GM12878 (cell line): ENCODE measurements at regions not wholly inside any gene's neighbourhood (a gene's known extent, or its start where the extent isn't known, plus 50 kb on each side); places are given as distances from the start of the nearest gene placed in this dataset.

ENCODE experiments used
- ATAC-seq: fragments of 200-7000 bp; cut with Tn5 transposase; 3 replicates; pipeline ENCODE4 v1.9.1; 2020; ENCODE audit warnings: mild to moderate bottlenecking, moderate library complexity
- BruUV-seq: library from RNA; stranded (reverse); fragments of 400-500 nt; replicated peaks from 2 replicates; lab custom pipeline; 2021; lab: Mats Ljungman, UMichigan
- CTCF ChIA-PET: fragments of 300-600 bp; sonication (Branson Sonifier 250); formaldehyde crosslinking; extraction: SDS; loops from one replicate; lab custom pipeline; 2021; ENCODE audit warnings: inconsistent platforms; lab: Yijun Ruan, JAX
- POLR2A ChIA-PET: fragments of 350-600 bp; formaldehyde crosslinking; extraction: SDS; loops from one replicate; lab custom pipeline; 2021; ENCODE audit warnings: inconsistent platforms; lab: Charles Lee
- RAD21 ChIA-PET: fragments of 300-600 bp; sonication (Branson Sonifier 250); formaldehyde crosslinking; loops from one replicate; lab custom pipeline; 2023; ENCODE audit warnings: antibody characterized with exemption; ENCODE audit not compliant: unreplicated experiment; lab: Charles Lee
- SMC1A ChIA-PET: fragments of 300-600 bp; sonication (Branson Sonifier 250); formaldehyde crosslinking; loops from one replicate; lab custom pipeline; 2023; ENCODE audit not compliant: unreplicated experiment, uncharacterized antibody; lab: Charles Lee
- DNase-seq: peaks from one replicate; pipeline ENCODE4 v3.0.0-alpha.2; 2011; ENCODE audit warnings: low read depth, low spot score
- FAIRE-seq: peaks from 3 replicates; lab custom pipeline; 2011; peaks lifted over from hg19 to GRCh38; lab: Jason Lieb, UNC
- H2AFZ ChIP-seq: 2 replicates; pipeline ENCODE4 v1.6.0; 2011; ENCODE audit warnings: low read depth, low read length, control low read depth; ENCODE audit not compliant: control insufficient read depth
- H3K27ac ChIP-seq: 2 replicates; pipeline ENCODE4 v1.5.1; 2011; ENCODE audit warnings: control low read depth; ENCODE audit not compliant: control insufficient read depth, insufficient read depth
- H3K27me3 ChIP-seq, 2 experiments: replicated peaks in 1 of 2; 2 replicates each; pipeline versions ENCODE4 v1.6.0 to v1.6.1; 2011; ENCODE audit warnings: low read length in 1 of 2; ENCODE audit not compliant: control insufficient read depth in 2 of 2, insufficient read depth in 2 of 2
- H3K36me3 ChIP-seq, 2 experiments: 2 replicates each; pipeline ENCODE4 v1.5.1; 2011; ENCODE audit warnings: low read length in 1 of 2; ENCODE audit not compliant: control insufficient read depth in 2 of 2, insufficient read depth in 2 of 2
- H3K4me1 ChIP-seq: 2 replicates; pipeline ENCODE4 v1.6.1; 2011; ENCODE audit warnings: mild to moderate bottlenecking, low read length, moderate library complexity, mixed read lengths; ENCODE audit not compliant: control insufficient read depth, insufficient read depth
- H3K4me2 ChIP-seq: 2 replicates; pipeline ENCODE4 v1.6.0; 2011; ENCODE audit warnings: control low read depth; ENCODE audit not compliant: control insufficient read depth, insufficient read depth
- H3K4me3 ChIP-seq: fragments of 200-600 bp; sonication (generic); 2 replicates; pipeline ENCODE4 v1.5.1; 2016
- H3K79me2 ChIP-seq: 2 replicates; pipeline ENCODE4 v1.6.0; 2011; ENCODE audit warnings: low read length; ENCODE audit not compliant: control insufficient read depth, insufficient read depth
- H3K9ac ChIP-seq: 2 replicates; pipeline ENCODE4 v1.8.0; 2011; ENCODE audit warnings: low read length, control low read depth, mixed read lengths; ENCODE audit not compliant: control insufficient read depth, insufficient read depth
- H3K9me3 ChIP-seq: replicated peaks from 3 replicates; pipeline ENCODE4 v1.5.1; 2011; ENCODE audit warnings: mild to moderate bottlenecking, low read length; ENCODE audit not compliant: control insufficient read depth, insufficient read depth
- H4K20me1 ChIP-seq: 2 replicates; pipeline ENCODE4 v1.6.0; 2011; ENCODE audit not compliant: control insufficient read depth, insufficient read depth
- CBX5 ChIP-seq: sonication (generic); IDR thresholded peaks from 2 replicates; pipeline ENCODE4 v1.6.1; 2016; ENCODE audit warnings: low read depth, moderate library complexity, mild to moderate bottlenecking, inconsistent platforms
- EP300 ChIP-seq, 2 experiments: fragments of 150-350 bp in 1 of 2; IDR thresholded peaks; 2 replicates each; pipeline ENCODE4 v1.6.1; 2011 to 2012; ENCODE audit warnings: low read depth in 2 of 2, low read length in 2 of 2, borderline replicate concordance in 1 of 2, improper control_type of control experiment in 1 of 2, inconsistent platforms in 1 of 2; ENCODE audit not compliant: control insufficient read depth in 1 of 2
- NR2C1 ChIP-seq: fragments of 450-650 bp; IDR thresholded peaks from 2 replicates; pipeline ENCODE4 v1.6.1; 2017; ENCODE audit warnings: antibody characterized with exemption, mild to moderate bottlenecking, moderate library complexity
- RELA ChIP-seq: fragments of 450-650 bp; IDR thresholded peaks from 2 replicates; pipeline ENCODE4 v1.8.0; 2014; ENCODE audit warnings: borderline replicate concordance; ENCODE audit not compliant: partially characterized antibody
- TCF3 ChIP-seq: IDR thresholded peaks from 2 replicates; pipeline ENCODE4 v1.6.1; 2012; ENCODE audit warnings: low read depth, mild to moderate bottlenecking, low read length, borderline replicate concordance; ENCODE audit not compliant: insufficient read depth
- WGBS: methylation state at CpG from one replicate; pipeline ENCODE4 v1.1.6; 2016; ENCODE audit warnings: low lambda C conversion rate; ENCODE audit not compliant: insufficient replicate concordance, insufficient coverage; ENCODE audit errors: missing lambda C conversion rate; 5-methylcytosine and 5-hydroxymethylcytosine counted together
- in situ Hi-C: fragments of 300-500 bp; cut with MboI; formaldehyde crosslinking; loops from 9 replicates; pipeline ENCODE4 v1.14.3; 2018; ENCODE audit warnings: mixed read lengths
- intact Hi-C: fragments of 100-400 bp; cut with micrococcal nuclease; formaldehyde crosslinking; loops from one replicate; pipeline ENCODE4 v1.14.2; 2022; ENCODE audit not compliant: unreplicated experiment
- TF ChIP-seq, protein P1 (sequence below): fragments of 450-650 bp; IDR thresholded peaks from 2 replicates; pipeline ENCODE4 v1.6.1; 2017; ENCODE audit warnings: mild to moderate bottlenecking, moderate library complexity
- TF ChIP-seq, protein P2 (sequence below): IDR thresholded peaks from 2 replicates; pipeline ENCODE4 v1.6.1; 2012; ENCODE audit warnings: mild to moderate bottlenecking, low read depth, low read length
- TF ChIP-seq, protein P3 (sequence below): IDR thresholded peaks from 2 replicates; pipeline ENCODE4 v1.6.1; 2012; ENCODE audit warnings: low read depth, low read length, improper control_type of control experiment
- TF ChIP-seq, protein P4 (sequence below): fragments of 450-650 bp; IDR thresholded peaks from 2 replicates; pipeline ENCODE4 v1.6.1; 2016; ENCODE audit warnings: mild to moderate bottlenecking, moderate library complexity, borderline replicate concordance

DNA sequence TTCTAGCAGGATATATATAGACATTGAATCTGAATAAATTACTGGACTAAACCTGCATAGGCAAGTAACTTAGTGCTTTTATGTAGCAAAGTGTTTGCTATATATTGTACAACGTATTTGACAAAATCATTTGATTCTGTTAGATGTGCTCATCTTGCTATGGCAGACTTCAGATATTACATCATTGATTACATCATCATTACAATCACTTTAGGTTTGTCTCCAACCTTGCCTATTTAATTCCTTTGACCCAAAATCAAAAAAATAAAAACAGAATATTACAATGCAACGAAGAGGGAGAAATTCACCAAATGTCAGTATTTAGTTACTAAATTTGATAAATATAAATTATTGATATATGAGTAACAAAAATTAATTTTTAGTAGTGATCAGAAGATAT, 155.7 kb upstream of the STEAP1 start (continued):
- TF ChIP-seq, protein P1, sequence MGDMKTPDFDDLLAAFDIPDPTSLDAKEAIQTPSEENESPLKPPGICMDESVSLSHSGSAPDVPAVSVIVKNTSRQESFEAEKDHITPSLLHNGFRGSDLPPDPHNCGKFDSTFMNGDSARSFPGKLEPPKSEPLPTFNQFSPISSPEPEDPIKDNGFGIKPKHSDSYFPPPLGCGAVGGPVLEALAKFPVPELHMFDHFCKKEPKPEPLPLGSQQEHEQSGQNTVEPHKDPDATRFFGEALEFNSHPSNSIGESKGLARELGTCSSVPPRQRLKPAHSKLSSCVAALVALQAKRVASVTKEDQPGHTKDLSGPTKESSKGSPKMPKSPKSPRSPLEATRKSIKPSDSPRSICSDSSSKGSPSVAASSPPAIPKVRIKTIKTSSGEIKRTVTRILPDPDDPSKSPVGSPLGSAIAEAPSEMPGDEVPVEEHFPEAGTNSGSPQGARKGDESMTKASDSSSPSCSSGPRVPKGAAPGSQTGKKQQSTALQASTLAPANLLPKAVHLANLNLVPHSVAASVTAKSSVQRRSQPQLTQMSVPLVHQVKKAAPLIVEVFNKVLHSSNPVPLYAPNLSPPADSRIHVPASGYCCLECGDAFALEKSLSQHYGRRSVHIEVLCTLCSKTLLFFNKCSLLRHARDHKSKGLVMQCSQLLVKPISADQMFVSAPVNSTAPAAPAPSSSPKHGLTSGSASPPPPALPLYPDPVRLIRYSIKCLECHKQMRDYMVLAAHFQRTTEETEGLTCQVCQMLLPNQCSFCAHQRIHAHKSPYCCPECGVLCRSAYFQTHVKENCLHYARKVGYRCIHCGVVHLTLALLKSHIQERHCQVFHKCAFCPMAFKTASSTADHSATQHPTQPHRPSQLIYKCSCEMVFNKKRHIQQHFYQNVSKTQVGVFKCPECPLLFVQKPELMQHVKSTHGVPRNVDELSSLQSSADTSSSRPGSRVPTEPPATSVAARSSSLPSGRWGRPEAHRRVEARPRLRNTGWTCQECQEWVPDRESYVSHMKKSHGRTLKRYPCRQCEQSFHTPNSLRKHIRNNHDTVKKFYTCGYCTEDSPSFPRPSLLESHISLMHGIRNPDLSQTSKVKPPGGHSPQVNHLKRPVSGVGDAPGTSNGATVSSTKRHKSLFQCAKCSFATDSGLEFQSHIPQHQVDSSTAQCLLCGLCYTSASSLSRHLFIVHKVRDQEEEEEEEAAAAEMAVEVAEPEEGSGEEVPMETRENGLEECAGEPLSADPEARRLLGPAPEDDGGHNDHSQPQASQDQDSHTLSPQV = no peak
- no peak for TF ChIP-seq EP300 (IDR thresholded peaks at IDR 0.05; ENCODE audit: borderline replicate concordance in 1 of 2, control insufficient read depth in 1 of 2, low read depth in 2 of 2, low read length in 2 of 2)
- TF ChIP-seq TCF3 = no peak

DNA sequence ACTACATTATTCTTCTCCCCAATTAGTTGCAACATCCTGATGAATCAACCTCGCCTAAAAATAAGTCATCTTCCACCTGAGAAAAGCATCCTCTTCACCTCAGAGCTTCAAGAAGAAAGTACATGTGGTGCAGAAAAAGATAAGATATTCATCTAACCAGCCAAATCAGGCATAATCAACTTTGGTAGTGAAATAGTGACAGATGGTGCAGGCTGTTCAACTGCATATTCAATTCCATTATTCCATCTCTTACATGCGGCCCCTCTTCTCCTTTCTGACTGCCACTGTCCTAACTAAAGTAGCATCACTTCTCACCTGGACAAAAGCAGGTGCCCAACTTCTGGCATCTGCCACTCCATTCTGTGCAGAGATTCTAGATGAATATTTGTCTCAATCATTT, 148.4 kb upstream of the STEAP1 start:
- H3K4me3 ChIP-seq = no peak overlapping the region
- H3K27me3 ChIP-seq = no peaks in the 10 kb centered on the region; a peak in 1 of 4 replicates
- ChIA-PET CTCF (no interaction called here), SMC1A (no interaction called here), RAD21 (no interaction called here), POLR2A (no interaction called here)
- no peak overlapping the region for H3K27ac ChIP-seq
- in situ Hi-C loops (no loop called here), intact Hi-C loops (no loop called here)
- FAIRE-seq (no peak), DNase-seq (no peak), ATAC-seq (no peak)
- 3% methylated on average over 2 of the region's 2 CpGs for WGBS
- no peak overlapping the region for H2AFZ ChIP-seq
- no peak overlapping the region for H3K4me2 ChIP-seq
- no peaks in the 10 kb centered on the region for H3K36me3 ChIP-seq
- no peaks in the 10 kb centered on the region for H4K20me1 ChIP-seq
- no peaks in the 10 kb centered on the region for H3K9me3 ChIP-seq
- no peaks in the 10 kb centered on the region for H3K79me2 ChIP-seq
- no peaks in the 10 kb centered on the region for H3K4me1 ChIP-seq
- H3K9ac ChIP-seq = no peak overlapping the region
- no TSS peak for BruUV-seq
- TF ChIP-seq RELA = no peak
- TF ChIP-seq, protein P2, sequence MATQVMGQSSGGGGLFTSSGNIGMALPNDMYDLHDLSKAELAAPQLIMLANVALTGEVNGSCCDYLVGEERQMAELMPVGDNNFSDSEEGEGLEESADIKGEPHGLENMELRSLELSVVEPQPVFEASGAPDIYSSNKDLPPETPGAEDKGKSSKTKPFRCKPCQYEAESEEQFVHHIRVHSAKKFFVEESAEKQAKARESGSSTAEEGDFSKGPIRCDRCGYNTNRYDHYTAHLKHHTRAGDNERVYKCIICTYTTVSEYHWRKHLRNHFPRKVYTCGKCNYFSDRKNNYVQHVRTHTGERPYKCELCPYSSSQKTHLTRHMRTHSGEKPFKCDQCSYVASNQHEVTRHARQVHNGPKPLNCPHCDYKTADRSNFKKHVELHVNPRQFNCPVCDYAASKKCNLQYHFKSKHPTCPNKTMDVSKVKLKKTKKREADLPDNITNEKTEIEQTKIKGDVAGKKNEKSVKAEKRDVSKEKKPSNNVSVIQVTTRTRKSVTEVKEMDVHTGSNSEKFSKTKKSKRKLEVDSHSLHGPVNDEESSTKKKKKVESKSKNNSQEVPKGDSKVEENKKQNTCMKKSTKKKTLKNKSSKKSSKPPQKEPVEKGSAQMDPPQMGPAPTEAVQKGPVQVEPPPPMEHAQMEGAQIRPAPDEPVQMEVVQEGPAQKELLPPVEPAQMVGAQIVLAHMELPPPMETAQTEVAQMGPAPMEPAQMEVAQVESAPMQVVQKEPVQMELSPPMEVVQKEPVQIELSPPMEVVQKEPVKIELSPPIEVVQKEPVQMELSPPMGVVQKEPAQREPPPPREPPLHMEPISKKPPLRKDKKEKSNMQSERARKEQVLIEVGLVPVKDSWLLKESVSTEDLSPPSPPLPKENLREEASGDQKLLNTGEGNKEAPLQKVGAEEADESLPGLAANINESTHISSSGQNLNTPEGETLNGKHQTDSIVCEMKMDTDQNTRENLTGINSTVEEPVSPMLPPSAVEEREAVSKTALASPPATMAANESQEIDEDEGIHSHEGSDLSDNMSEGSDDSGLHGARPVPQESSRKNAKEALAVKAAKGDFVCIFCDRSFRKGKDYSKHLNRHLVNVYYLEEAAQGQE = no peak
- TF ChIP-seq, protein P3, sequence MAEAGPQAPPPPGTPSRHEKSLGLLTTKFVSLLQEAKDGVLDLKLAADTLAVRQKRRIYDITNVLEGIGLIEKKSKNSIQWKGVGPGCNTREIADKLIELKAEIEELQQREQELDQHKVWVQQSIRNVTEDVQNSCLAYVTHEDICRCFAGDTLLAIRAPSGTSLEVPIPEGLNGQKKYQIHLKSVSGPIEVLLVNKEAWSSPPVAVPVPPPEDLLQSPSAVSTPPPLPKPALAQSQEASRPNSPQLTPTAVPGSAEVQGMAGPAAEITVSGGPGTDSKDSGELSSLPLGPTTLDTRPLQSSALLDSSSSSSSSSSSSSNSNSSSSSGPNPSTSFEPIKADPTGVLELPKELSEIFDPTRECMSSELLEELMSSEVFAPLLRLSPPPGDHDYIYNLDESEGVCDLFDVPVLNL = no peak
- no peak for TF ChIP-seq CBX5
- no peak for TF ChIP-seq NR2C1
- TF ChIP-seq, protein P4, sequence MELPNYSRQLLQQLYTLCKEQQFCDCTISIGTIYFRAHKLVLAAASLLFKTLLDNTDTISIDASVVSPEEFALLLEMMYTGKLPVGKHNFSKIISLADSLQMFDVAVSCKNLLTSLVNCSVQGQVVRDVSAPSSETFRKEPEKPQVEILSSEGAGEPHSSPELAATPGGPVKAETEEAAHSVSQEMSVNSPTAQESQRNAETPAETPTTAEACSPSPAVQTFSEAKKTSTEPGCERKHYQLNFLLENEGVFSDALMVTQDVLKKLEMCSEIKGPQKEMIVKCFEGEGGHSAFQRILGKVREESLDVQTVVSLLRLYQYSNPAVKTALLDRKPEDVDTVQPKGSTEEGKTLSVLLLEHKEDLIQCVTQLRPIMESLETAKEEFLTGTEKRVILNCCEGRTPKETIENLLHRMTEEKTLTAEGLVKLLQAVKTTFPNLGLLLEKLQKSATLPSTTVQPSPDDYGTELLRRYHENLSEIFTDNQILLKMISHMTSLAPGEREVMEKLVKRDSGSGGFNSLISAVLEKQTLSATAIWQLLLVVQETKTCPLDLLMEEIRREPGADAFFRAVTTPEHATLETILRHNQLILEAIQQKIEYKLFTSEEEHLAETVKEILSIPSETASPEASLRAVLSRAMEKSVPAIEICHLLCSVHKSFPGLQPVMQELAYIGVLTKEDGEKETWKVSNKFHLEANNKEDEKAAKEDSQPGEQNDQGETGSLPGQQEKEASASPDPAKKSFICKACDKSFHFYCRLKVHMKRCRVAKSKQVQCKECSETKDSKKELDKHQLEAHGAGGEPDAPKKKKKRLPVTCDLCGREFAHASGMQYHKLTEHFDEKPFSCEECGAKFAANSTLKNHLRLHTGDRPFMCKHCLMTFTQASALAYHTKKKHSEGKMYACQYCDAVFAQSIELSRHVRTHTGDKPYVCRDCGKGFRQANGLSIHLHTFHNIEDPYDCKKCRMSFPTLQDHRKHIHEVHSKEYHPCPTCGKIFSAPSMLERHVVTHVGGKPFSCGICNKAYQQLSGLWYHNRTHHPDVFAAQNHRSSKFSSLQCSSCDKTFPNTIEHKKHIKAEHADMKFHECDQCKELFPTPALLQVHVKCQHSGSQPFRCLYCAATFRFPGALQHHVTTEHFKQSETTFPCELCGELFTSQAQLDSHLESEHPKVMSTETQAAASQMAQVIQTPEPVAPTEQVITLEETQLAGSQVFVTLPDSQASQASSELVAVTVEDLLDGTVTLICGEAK = no peak
